ENCODE measurements at regions not wholly inside any gene's neighbourhood (a gene's known extent, or its start where the extent isn't known, plus 50 kb on each side); places are given as distances from the start of the nearest gene placed in this dataset.
A peak's percentile ranks its signal among the peaks of the same experiment; 100 is the strongest.

DNA sequence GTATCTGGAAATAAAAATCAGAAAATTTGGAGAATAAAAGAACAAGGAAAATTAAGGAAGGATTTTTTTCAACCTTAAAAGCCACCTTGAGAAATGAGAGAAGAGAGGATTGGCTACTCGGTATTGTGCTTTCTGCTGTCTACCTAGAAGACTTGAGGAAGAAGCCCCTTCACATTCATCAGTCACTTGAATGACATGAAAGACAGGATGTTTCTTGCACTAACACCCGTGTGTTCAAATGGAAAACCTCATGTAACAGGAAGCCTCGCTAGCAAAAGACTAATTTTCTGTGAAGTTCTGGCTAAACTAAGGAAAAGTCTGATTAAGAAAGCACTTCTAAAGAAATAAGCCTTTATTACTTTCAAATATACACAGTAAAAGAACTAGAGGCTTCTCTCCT lies 69.9 kb downstream of the OLIG3 start:
- Histone ChIP-seq H3K4me3 (no peak overlapping the region), H3K27me3 (no peaks in the 10 kb centered on the region), H3K27ac (no peak overlapping the region), H3K36me3 (no peaks in the 10 kb centered on the region), H3K9me3 (no peaks in the 10 kb centered on the region), H3K4me1 (no peaks in the 10 kb centered on the region)
- no peak for DNase-seq
- TF ChIP-seq, protein P1, sequence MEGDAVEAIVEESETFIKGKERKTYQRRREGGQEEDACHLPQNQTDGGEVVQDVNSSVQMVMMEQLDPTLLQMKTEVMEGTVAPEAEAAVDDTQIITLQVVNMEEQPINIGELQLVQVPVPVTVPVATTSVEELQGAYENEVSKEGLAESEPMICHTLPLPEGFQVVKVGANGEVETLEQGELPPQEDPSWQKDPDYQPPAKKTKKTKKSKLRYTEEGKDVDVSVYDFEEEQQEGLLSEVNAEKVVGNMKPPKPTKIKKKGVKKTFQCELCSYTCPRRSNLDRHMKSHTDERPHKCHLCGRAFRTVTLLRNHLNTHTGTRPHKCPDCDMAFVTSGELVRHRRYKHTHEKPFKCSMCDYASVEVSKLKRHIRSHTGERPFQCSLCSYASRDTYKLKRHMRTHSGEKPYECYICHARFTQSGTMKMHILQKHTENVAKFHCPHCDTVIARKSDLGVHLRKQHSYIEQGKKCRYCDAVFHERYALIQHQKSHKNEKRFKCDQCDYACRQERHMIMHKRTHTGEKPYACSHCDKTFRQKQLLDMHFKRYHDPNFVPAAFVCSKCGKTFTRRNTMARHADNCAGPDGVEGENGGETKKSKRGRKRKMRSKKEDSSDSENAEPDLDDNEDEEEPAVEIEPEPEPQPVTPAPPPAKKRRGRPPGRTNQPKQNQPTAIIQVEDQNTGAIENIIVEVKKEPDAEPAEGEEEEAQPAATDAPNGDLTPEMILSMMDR (IDR thresholded peaks at IDR 0.05), result no peak
- intact Hi-C loops (cut with DNase I), result no loop called here
- ATAC-seq, result no peak

DNA sequence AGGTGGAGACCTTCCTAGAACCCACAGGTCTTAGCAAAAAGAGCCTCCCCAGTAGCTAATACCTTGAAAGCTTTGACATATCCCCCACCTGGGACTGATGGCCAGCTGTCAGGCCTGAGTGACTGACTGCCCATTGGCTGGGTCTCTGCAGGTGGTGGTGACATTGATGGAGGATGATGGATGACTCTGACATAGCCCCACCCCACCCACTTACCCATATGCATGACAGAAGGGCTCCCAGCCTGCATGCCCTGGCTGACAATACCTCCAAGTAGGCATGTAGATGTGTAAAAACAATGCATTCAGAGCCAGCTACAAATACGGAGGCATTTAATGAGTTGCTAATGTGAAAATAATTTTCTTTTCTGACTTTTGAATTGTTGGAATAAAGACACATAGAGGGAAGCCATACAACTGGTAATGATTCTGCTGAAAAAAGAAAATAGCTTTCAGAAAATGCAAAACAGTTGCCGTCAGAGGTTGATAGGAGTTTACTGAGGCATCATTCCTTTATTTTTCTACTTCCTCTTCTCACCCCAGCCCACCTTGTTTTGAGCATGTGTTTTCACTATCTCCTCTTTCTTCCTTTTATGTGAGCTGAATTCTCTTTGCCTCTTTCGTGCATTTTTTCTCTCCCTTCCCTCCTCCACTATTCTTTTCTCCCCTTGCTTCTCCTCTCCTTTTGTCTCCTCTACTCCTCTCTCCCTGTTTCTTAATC lies 70.6 kb downstream of the OLIG3 start:
- Histone ChIP-seq H3K9me3 (no peaks in the 10 kb centered on the region), H3K36me3 (no peaks in the 10 kb centered on the region), H3K4me1 (no peaks in the 10 kb centered on the region), H3K4me3 (no peak overlapping the region), H3K27ac (no peak overlapping the region), H3K27me3 (no peaks in the 10 kb centered on the region)
- TF ChIP-seq, protein P1 (IDR thresholded peaks at IDR 0.05), result no peak
- ATAC-seq (no peak), DNase-seq (no peak)
- intact Hi-C loops (cut with DNase I), result no loop called here

DNA sequence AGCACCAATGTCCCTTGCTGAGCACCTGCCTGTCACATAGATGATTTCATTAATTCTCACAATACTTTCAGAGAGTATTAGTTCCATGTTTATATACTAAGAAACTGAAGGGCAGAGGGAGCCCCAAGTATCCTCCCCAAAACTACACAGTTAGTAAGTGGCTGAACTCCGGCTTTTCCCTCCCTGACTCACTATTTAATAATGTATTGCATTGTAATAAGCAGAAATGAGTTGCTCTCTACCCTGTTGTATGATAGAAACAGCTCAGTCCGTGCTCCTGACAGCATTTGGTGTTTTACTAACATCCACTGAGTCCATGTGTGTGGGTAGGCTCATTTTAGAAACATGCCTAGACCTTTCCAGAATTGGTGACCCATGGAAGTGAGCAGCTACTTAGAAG lies 76.8 kb downstream of the OLIG3 start:
- Histone ChIP-seq H3K27me3 (peaks cover 5 to 23% of the 10 kb centered on the region in 2 donors), H3K4me1 (peaks cover 0 to 6% of the 10 kb centered on the region in 2 donors), H3K4me3 (no peak overlapping the region), H3K9me3 (no peaks in the 10 kb centered on the region), H3K27ac (no peak overlapping the region), H3K36me3 (no peaks in the 10 kb centered on the region)
- intact Hi-C loops (cut with DNase I), result loop anchor here in 1 of 2 donors (5.0 kb wide), 1 partner anchor 140 kb away; no protein-coding TSS in a partner anchor
- no peak for ATAC-seq
- DNase-seq, result no peak
- TF ChIP-seq, protein P1 (IDR thresholded peaks at IDR 0.05), result no peak

DNA sequence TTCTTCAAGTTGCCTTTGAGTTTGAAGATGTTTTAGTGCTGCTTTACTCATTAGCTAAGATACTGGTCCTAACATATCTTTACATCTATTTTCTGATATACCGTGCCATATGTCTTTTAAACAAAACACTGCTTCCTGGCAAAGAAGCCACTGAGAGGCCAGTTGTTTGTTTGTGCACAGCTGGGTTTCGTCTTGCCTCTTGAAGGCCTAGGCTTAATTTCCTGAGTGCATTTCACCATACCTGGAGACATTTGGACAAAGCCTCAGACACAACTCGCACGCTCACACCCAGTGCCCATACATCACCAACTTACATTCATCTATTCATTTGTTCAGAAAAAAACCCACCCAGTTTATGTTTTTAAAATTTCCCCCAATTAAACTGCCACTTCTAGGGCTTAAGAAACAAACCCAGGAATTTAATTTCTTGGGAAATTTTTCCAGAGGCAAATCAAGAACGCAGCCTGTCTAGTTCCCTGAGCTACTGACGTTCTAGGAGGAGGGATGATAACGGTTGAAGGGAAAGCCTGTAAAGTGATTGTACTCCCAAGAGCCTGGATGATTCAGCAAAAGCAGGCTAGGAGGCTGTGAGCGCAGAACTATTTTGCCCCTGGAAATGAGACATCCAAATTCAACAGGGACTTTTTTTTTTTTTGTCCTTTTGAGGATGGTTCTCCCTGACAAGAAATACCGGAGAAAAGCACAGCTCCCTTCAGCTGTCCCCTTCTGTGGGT lies 77.7 kb downstream of the OLIG3 start:
- no peak overlapping the region for H3K27ac ChIP-seq
- H3K4me3 ChIP-seq, result no peak overlapping the region
- peaks cover 0 to 6% of the 10 kb centered on the region in 2 donors for H3K4me1 ChIP-seq
- intact Hi-C loops (cut with DNase I), result loop anchor here in 1 of 2 donors (5.0 kb wide), 1 partner anchor 139 kb away; no protein-coding TSS in a partner anchor
- H3K27me3 ChIP-seq, result peaks cover 5 to 23% of the 10 kb centered on the region in 2 donors
- no peaks in the 10 kb centered on the region for H3K9me3 ChIP-seq
- ATAC-seq (no peak), DNase-seq (no peak)
- no peaks in the 10 kb centered on the region for H3K36me3 ChIP-seq
- TF ChIP-seq, protein P1 (IDR thresholded peaks at IDR 0.05), result no peak

DNA sequence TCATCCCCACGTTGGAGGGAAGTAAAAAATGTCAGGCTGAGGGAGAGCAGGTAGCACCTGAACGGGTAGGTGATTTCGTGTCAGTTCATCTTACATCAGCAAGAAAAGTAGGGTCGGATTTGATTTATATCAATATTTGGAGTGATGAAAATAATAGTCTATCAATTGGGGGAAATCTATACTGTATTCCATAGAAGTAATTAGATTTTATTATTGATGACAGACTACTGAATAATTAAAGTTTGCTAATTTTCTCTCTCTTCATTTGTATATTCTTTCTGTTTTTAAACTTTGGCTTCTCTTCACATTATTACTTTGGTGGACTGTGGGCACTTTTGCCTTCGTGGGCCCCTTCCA lies 78.4 kb downstream of the OLIG3 start:
- peak overlapping the region in 1 of 2 donors; percentile 36 for H3K4me3 ChIP-seq
- H3K4me1 ChIP-seq, result peaks cover 0 to 6% of the 10 kb centered on the region in 2 donors
- DNase-seq (no peak), ATAC-seq (no peak)
- no peak overlapping the region for H3K27ac ChIP-seq
- H3K27me3 ChIP-seq, result peaks cover 5 to 23% of the 10 kb centered on the region in 2 donors
- TF ChIP-seq, protein P1 (IDR thresholded peaks at IDR 0.05), result no peak
- intact Hi-C loops (cut with DNase I), result loop anchor here in 1 of 2 donors (5.0 kb wide), 1 partner anchor 139 kb away; no protein-coding TSS in a partner anchor
- H3K36me3 ChIP-seq, result no peaks in the 10 kb centered on the region
- H3K9me3 ChIP-seq, result no peaks in the 10 kb centered on the region

Measured in left lung (tissue), 4 donors.